ENCODE measurements at regions not wholly inside any gene's neighbourhood (a gene's known extent, or its start where the extent isn't known, plus 50 kb on each side); places are given as distances from the start of the nearest gene placed in this dataset.

DNA sequence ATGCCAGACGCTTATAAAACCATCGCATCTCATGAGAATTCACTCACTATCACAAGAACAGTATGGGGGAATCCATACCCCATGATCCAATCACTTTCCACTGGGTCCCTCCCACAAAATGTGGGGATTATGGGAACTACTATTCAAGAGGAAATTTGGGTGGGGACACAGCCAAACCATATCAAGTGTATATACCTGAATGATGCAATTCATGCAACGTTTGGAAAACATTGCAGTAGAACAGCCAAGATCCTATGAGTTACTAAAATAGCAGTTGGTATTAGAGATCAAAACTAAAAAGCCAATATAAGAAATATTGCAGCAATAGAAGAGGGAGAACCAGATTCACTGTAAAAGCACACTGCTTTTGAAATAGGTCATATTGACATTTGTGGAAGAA, 1543.9 kb upstream of the B3GALT2 start:
- Mint-ChIP-seq H3K27ac (no peak overlapping the region), H3K9me3 (peaks cover 3 to 5% of the 10 kb centered on the region in 2 donors), H3K36me3 (no peaks in the 10 kb centered on the region), H3K27me3 (ENCODE audit: low read depth in 2 of 2) (no peaks in the 10 kb centered on the region), H3K4me3 (no peak overlapping the region), H3K4me1 (no peaks in the 10 kb centered on the region)
- Histone ChIP-seq H3K4me3 (ENCODE audit: low read length) (no peak overlapping the region), H3K27me3 (ENCODE audit: control insufficient read depth, insufficient read depth, low read length) (no peaks in the 10 kb centered on the region), H3K9me3 (ENCODE audit: control insufficient read depth, insufficient read depth, low read length) (no peaks in the 10 kb centered on the region), H3K4me1 (ENCODE audit: control insufficient read depth, insufficient read depth, low read length) (no peaks in the 10 kb centered on the region), H3K27ac (ENCODE audit: low read length) (no peak overlapping the region), H3K36me3 (ENCODE audit: control insufficient read depth, insufficient read depth, low read length) (no peaks in the 10 kb centered on the region)
- TF ChIP-seq, protein P1, sequence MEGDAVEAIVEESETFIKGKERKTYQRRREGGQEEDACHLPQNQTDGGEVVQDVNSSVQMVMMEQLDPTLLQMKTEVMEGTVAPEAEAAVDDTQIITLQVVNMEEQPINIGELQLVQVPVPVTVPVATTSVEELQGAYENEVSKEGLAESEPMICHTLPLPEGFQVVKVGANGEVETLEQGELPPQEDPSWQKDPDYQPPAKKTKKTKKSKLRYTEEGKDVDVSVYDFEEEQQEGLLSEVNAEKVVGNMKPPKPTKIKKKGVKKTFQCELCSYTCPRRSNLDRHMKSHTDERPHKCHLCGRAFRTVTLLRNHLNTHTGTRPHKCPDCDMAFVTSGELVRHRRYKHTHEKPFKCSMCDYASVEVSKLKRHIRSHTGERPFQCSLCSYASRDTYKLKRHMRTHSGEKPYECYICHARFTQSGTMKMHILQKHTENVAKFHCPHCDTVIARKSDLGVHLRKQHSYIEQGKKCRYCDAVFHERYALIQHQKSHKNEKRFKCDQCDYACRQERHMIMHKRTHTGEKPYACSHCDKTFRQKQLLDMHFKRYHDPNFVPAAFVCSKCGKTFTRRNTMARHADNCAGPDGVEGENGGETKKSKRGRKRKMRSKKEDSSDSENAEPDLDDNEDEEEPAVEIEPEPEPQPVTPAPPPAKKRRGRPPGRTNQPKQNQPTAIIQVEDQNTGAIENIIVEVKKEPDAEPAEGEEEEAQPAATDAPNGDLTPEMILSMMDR (IDR thresholded peaks at IDR 0.05), result no peak
- intact Hi-C loops (cut with micrococcal nuclease), result no loop called here
- ATAC-seq (no peak), DNase-seq (no peak)
- 35% methylated on average over 2 of the region's 3 CpGs for WGBS (ENCODE audit: insufficient coverage)

DNA sequence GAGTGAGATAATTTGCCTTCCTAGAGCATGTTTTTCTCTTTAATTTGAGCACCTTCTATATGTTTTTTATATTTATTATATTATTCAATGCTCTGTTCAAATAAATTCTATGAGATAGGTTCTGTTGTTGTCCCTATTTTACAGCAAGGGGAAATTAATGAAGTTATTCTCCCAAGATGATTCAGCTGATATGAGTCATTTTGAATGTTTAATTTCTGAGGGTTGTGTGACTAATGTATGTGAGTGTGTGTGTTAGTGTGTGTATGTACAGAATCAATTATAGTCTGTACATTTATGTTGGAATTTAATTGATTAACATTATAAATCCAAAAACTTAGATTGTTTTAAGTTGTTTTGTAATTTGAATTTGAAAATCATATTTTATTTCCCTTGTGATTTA, 1536.7 kb upstream of the B3GALT2 start:
- Histone ChIP-seq H3K27me3 (ENCODE audit: control insufficient read depth, insufficient read depth, low read length) (no peaks in the 10 kb centered on the region), H3K4me3 (ENCODE audit: low read length) (no peak overlapping the region), H3K36me3 (ENCODE audit: control insufficient read depth, insufficient read depth, low read length) (no peaks in the 10 kb centered on the region), H3K27ac (ENCODE audit: low read length) (no peak overlapping the region), H3K4me1 (ENCODE audit: control insufficient read depth, insufficient read depth, low read length) (no peaks in the 10 kb centered on the region), H3K9me3 (ENCODE audit: control insufficient read depth, insufficient read depth, low read length) (no peaks in the 10 kb centered on the region)
- Mint-ChIP-seq H3K27ac (no peak overlapping the region), H3K36me3 (no peaks in the 10 kb centered on the region), H3K9me3 (peaks cover 0 to 10% of the 10 kb centered on the region in 2 donors), H3K4me3 (no peak overlapping the region), H3K4me1 (no peaks in the 10 kb centered on the region), H3K27me3 (ENCODE audit: low read depth in 2 of 2) (no peaks in the 10 kb centered on the region)
- intact Hi-C loops (cut with micrococcal nuclease), result no loop called here
- DNase-seq (no peak), ATAC-seq (no peak)
- TF ChIP-seq, protein P1 (IDR thresholded peaks at IDR 0.05), result no peak

GRCh38 chr1:194717941-194718340, 1531.5 kb upstream of the B3GALT2 start:
- Histone ChIP-seq H3K27ac (ENCODE audit: low read length) (no peak overlapping the region), H3K36me3 (ENCODE audit: control insufficient read depth, insufficient read depth, low read length) (no peaks in the 10 kb centered on the region), H3K27me3 (ENCODE audit: control insufficient read depth, insufficient read depth, low read length) (no peaks in the 10 kb centered on the region), H3K4me1 (ENCODE audit: control insufficient read depth, insufficient read depth, low read length) (no peaks in the 10 kb centered on the region), H3K9me3 (ENCODE audit: control insufficient read depth, insufficient read depth, low read length) (no peaks in the 10 kb centered on the region), H3K4me3 (ENCODE audit: low read length) (no peak overlapping the region)
- no peaks in the 10 kb centered on the region for H3K4me1 Mint-ChIP-seq
- no peak overlapping the region for H3K4me3 Mint-ChIP-seq
- DNase-seq (no peak), ATAC-seq (no peak)
- intact Hi-C loops (cut with micrococcal nuclease), result no loop called here
- peaks cover 5% of the 10 kb centered on the region for H3K36me3 Mint-ChIP-seq
- no peaks in the 10 kb centered on the region for H3K27me3 Mint-ChIP-seq (ENCODE audit: low read depth in 2 of 2)
- TF ChIP-seq, protein P1 (IDR thresholded peaks at IDR 0.05), result no peak
- WGBS (ENCODE audit: insufficient coverage), result 75% methylated on average over 1 of the region's 1 CpG
- peaks cover 12 to 17% of the 10 kb centered on the region in 2 donors for H3K9me3 Mint-ChIP-seq
- H3K27ac Mint-ChIP-seq, result no peak overlapping the region

DNA sequence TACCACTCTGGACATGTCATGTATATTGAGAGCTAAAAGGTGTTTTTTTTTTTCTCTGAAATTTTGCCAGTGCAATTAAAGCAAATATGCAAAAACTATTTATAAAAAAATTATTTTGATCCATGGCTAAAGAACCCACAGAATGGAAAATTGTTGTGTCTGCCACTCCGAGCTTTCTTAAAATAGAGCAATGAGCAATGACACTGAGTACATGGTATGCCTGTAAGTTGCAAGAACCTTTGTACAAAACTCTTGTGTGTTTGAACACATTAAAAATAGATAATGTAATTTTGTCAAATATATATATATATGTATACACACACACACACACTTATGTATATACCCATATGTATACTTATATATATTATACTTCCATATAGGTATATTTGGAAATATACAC, 1530.9 kb upstream of the B3GALT2 start:
- no peaks in the 10 kb centered on the region for H3K9me3 ChIP-seq (ENCODE audit: control insufficient read depth, insufficient read depth, low read length)
- no peak for ATAC-seq
- no peaks in the 10 kb centered on the region for H3K27me3 Mint-ChIP-seq (ENCODE audit: low read depth in 2 of 2)
- H3K27ac ChIP-seq (ENCODE audit: low read length), result no peak overlapping the region
- TF ChIP-seq, protein P1 (IDR thresholded peaks at IDR 0.05), result no peak
- no peak overlapping the region for H3K27ac Mint-ChIP-seq
- H3K4me1 ChIP-seq (ENCODE audit: control insufficient read depth, insufficient read depth, low read length), result no peaks in the 10 kb centered on the region
- no peak overlapping the region for H3K4me3 Mint-ChIP-seq
- H3K27me3 ChIP-seq (ENCODE audit: control insufficient read depth, insufficient read depth, low read length), result no peaks in the 10 kb centered on the region
- H3K9me3 Mint-ChIP-seq, result peaks cover 12 to 14% of the 10 kb centered on the region in 2 donors
- 93% methylated on average over 1 of the region's 1 CpG for WGBS (ENCODE audit: insufficient coverage)
- no peak for DNase-seq
- H3K4me3 ChIP-seq (ENCODE audit: low read length), result no peak overlapping the region
- H3K36me3 Mint-ChIP-seq, result peaks cover 5% of the 10 kb centered on the region
- no peaks in the 10 kb centered on the region for H3K4me1 Mint-ChIP-seq
- intact Hi-C loops (cut with micrococcal nuclease), result no loop called here
- H3K36me3 ChIP-seq (ENCODE audit: control insufficient read depth, insufficient read depth, low read length), result no peaks in the 10 kb centered on the region

Data from natural killer cell (primary cell).